ENCODE measurements at regions not wholly inside any gene's neighbourhood (a gene's known extent, or its start where the extent isn't known, plus 50 kb on each side); places are given as distances from the start of the nearest gene placed in this dataset.

GRCh38 chr5:52543594-52543993 lies 244.1 kb upstream of the ITGA1 start:
- ATAC-seq (no peak), DNase-seq (no peak)
- WGBS, 3 donors, result 44 to 49% (median 46%) methylated on average over 5 of the region's 5 CpGs
- Histone ChIP-seq H3K27ac (no peak overlapping the region), H3K36me3 (ENCODE audit: insufficient read depth in 1 of 2, low read depth in 1 of 2) (no peaks in the 10 kb centered on the region), H3K4me3 (no peak overlapping the region), H3K27me3 (ENCODE audit: insufficient read depth in 3 of 3, low read length in 2 of 3) (no peaks in the 10 kb centered on the region), H3K9me3 (no peaks in the 10 kb centered on the region), H3K4me1 (no peaks in the 10 kb centered on the region)
- TF ChIP-seq CTCF (IDR thresholded peaks at IDR 0.05), result no peak
- intact Hi-C loops (cut with DNase I), result no loop called here

DNA sequence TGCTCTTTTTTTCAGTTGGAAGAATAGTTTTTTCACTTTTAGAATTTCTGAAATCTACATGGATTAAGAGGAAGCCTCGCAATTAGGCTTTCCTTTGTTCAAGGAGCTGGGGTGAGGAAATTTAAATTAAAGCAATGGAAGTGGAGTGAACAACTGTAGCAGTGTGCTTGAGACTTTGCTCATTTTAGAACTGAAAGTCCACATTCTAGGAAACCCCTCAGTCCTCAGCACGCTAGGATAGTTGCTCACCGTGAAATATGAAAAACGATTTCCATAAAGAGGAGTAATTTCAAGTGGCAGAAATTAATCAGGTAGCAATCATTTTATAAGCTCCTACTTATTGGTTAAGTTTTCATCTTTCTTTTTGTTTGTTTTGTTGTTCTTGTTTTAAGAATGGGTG lies 243.0 kb upstream of the ITGA1 start:
- DNase-seq (no peak), ATAC-seq (no peak)
- no peaks in the 10 kb centered on the region for H3K9me3 ChIP-seq
- H3K4me1 ChIP-seq, result no peaks in the 10 kb centered on the region
- no peak for TF ChIP-seq CTCF (IDR thresholded peaks at IDR 0.05)
- H3K4me3 ChIP-seq, result no peak overlapping the region
- WGBS, 3 donors, result 72 to 86% (median 80%) methylated on average over 4 of the region's 4 CpGs
- H3K36me3 ChIP-seq (ENCODE audit: insufficient read depth in 1 of 2, low read depth in 1 of 2), result no peaks in the 10 kb centered on the region
- intact Hi-C loops (cut with DNase I), result no loop called here
- no peak overlapping the region for H3K27ac ChIP-seq
- H3K27me3 ChIP-seq (ENCODE audit: insufficient read depth in 3 of 3, low read length in 2 of 3), result no peaks in the 10 kb centered on the region

DNA sequence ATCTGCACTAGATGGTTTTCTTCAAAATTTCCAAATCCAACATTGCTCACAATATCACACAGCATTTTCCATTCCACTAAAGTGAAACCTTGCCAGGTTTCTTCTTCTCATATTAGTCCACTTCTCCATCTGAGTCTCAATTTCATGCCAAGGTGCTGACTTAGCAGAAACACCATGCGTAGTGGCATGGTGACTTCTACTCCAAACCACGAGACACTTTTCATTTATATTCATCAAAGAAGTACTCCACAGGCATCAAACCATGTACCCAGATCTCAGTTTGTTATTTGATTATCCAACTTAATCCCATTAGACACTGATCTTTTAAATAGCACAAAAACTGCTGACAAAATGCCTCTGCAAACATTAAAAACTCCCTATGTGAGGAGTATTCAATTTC lies 233.4 kb upstream of the ITGA1 start:
- no peak overlapping the region for H3K4me3 ChIP-seq
- no peaks in the 10 kb centered on the region for H3K36me3 ChIP-seq (ENCODE audit: insufficient read depth in 1 of 2, low read depth in 1 of 2)
- no peaks in the 10 kb centered on the region for H3K9me3 ChIP-seq
- no peak for TF ChIP-seq CTCF (IDR thresholded peaks at IDR 0.05)
- 58 to 69% (median 67%) methylated on average over 2 of the region's 2 CpGs for whole genome bisulfite sequencing, 3 donors
- no peak overlapping the region for H3K27ac ChIP-seq
- intact Hi-C loops (cut with DNase I), result no loop called here
- H3K4me1 ChIP-seq, result no peaks in the 10 kb centered on the region
- ATAC-seq (no peak), DNase-seq (no peak)
- H3K27me3 ChIP-seq (ENCODE audit: insufficient read depth in 3 of 3, low read length in 2 of 3), result no peaks in the 10 kb centered on the region

- no peak for TF ChIP-seq CTCF (IDR thresholded peaks at IDR 0.05)
- no peak overlapping the region for H3K4me3 ChIP-seq
- no peak overlapping the region for H3K27ac ChIP-seq
- intact Hi-C loops (cut with DNase I), result no loop called here
- WGBS, 3 donors, result 15 to 19% (median 16%) methylated on average over 1 of the region's 1 CpG
- no peak for ATAC-seq
- DNase-seq, result no peak
- H3K4me1 ChIP-seq, result no peaks in the 10 kb centered on the region
- no peaks in the 10 kb centered on the region for H3K27me3 ChIP-seq (ENCODE audit: insufficient read depth in 3 of 3, low read length in 2 of 3)
- H3K9me3 ChIP-seq, result no peaks in the 10 kb centered on the region
- no peaks in the 10 kb centered on the region for H3K36me3 ChIP-seq (ENCODE audit: insufficient read depth in 1 of 2, low read depth in 1 of 2)
Observed at GRCh38 chr5:52560366-52560765, 227.3 kb upstream of the ITGA1 start.

- no peak for DNase-seq
- Histone ChIP-seq H3K4me3 (no peak overlapping the region), H3K9me3 (no peaks in the 10 kb centered on the region), H3K27me3 (ENCODE audit: insufficient read depth in 3 of 3, low read length in 2 of 3) (no peaks in the 10 kb centered on the region), H3K36me3 (ENCODE audit: insufficient read depth in 1 of 2, low read depth in 1 of 2) (no peaks in the 10 kb centered on the region), H3K4me1 (no peaks in the 10 kb centered on the region), H3K27ac (no peak overlapping the region)
- intact Hi-C loops (cut with DNase I), result no loop called here
- ATAC-seq, result no peak
- 63 to 66% (median 65%) methylated on average over 1 of the region's 1 CpG for WGBS, 3 donors
- TF ChIP-seq CTCF (IDR thresholded peaks at IDR 0.05), result no peak
Observed at GRCh38 chr5:52562473-52562872, 225.2 kb upstream of the ITGA1 start.

All from psoas muscle (tissue), 7 donors.